Astrocyte of the hippocampus (primary cell): ENCODE measurements at regions not wholly inside any gene's neighbourhood (a gene's known extent, or its start where the extent isn't known, plus 50 kb on each side); places are given as distances from the start of the nearest gene placed in this dataset.
"Not testable (repeated sequence)": the region's sequence is repeated elsewhere in the genome, so short reads cannot be mapped to it uniquely, and the experiment has no call there.

Experiments
- DNase-seq: peaks from one replicate; pipeline ENCODE4 v3.0.0; 2011; ENCODE audit warnings: low read depth, low spot score

- DNase-seq: no peak
Measured at GRCh38 chr9:119763260-119763659, 394.0 kb upstream of the BRINP1 start.

DNA sequence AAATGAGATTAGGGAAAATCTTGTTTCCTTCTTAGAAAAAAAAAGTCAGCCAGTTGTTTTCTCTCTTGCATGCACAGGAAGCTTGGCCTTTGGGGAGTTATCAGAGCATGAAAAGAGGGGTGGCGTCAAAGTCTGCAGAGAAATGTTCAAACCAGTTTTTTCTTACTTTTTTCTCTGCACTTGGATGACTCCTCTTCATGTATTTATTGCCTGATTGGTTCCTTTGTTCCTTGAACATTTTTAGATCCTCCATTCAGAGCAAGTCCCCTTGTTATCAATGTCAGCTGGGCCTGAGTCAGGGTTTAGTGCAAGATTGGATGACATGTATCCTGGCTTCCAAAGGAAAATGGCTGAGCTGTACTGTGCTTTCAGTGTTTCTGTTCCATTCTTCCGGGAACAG, 392.6 kb upstream of the BRINP1 start:
- DNase-seq: peak; percentile 4

DNA sequence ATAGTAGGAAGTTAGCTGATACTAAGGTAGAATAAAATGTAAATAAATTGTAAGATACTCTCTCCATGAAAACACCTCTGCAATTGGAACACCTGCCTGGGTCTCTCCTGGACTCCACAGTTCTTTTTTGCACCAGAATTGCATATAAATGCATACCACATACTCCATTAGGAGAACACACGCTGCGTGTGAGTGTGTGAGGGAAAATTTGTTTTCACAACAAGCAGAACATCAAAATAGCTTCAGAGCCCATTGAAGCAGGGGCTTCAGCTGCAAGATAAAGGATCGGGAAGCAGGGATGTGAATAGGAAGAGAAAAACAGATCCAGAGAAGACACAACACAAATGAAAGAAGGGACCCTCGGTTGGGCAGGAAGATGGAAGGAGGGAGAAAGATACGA, 389.8 kb upstream of the BRINP1 start:
- DNase-seq: no peak

DNA sequence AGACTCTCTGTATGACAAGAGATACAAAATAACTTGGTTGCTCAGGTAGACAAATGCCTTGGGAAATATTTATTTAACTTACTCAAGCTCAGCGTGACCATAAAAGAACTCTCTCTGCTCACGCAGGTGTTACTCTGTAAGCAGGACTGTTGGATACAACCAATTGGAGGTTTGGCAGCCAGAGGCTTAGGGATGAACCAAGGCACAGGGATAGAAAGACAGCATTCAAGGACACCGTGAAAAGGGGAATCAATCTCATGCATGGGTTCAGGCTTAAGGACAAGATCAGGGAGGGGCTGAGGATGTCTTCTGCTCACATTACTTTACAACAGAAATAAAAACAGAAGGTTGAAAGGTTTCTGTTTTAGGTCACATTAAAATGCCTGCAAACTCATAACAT, 389.0 kb upstream of the BRINP1 start:
- DNase-seq: no peak

DNA sequence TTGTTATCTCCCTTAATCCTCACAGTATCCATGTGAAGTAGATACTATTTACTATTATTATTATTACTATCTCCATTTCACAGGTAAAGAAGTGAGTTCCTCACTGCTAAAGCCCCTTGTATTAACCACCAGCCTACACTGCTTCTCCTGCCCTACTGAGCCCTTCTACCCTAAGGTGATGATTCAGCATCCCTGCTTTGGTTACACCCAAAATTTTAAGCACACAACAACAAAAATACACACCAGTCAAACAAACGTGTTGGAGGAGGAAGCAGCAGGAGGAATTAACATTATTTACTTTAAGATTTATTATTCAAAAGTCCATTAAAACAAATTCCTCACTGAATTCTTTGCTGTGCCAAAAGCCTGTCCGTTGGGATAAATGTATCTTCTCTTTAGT, 370.2 kb upstream of the BRINP1 start:
- DNase-seq: no peak

GRCh38 chr9:119736491-119737454, 367.5 kb upstream of the BRINP1 start:
- peak; percentile 6 for DNase-seq

GRCh38 chr9:119727988-119728387, 358.8 kb upstream of the BRINP1 start:
- DNase-seq: no peak

- no peak for DNase-seq
Measured at GRCh38 chr9:119726035-119726434, 356.8 kb upstream of the BRINP1 start.

GRCh38 chr9:119722384-119722783, 353.1 kb upstream of the BRINP1 start:
- no peak for DNase-seq

DNA sequence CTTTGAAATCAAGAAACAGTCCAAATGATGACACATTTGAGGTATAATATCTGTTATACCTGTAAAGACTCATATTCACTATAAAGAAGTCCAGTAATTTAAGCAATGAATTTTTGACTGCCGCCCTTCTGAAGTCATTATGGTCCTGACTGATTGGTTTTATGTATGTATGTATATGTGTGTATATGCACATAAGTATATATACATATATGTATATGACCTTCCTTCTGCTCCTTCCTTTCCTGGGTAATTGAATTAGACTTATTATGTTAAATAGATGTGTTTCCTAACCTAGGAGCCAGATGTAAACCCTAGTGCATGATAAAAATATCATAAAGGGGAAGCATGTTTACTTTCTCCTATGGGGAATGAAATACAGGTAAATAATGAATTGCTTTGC, 343.1 kb upstream of the BRINP1 start:
- DNase-seq: no peak

- DNase-seq: no peak
Measured at GRCh38 chr9:119709431-119709830, 340.2 kb upstream of the BRINP1 start.

DNA sequence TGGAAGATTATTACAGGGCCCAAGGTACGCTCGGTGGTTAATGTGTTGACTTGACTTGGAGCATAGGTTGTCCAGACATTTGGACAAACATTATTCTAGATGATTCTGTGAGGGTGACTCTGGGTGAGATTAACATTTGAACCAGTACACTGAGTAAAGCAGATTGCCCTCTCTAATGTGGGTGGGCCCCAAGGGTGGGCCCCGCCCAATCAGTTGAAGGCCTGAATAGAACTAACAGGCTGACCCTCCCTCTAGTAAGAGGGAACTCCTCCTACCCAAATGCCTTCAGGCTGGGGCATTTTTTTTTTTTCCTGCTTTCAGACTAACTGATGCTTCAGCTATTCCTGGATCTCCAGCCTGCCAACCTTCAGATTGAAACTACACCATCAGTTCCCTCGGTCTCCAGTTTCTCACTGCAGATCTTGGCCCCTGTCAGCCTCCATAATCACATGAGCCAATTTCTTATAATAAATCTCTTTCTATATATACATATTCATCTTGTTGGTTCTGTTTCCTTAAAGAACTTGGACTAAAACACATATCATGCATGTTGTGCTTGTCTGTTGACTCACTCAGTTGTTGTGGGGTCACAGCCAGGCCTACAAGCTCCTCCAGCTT, 338.1 kb upstream of the BRINP1 start:
- DNase-seq: no peak

DNA sequence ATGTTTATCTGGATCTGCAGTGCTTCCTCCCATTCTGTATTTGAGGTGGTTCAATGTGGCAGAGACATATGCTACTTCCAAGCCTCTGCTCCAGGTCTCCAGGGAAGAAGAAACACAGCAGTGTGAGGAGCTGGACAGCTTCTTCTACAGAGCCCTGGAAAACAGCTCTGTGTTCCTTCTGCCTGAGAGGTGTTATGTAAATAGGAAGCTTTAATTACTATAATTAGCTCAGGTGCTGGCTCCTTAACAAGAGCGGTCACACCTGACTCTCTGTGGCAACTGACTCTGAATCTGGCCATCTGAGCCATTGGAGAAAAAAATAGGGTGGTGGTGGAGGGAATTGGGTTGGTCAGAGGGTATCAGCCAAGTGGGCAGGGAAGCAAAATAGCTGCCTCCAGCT, 332.4 kb upstream of the BRINP1 start:
- no peak for DNase-seq

DNA sequence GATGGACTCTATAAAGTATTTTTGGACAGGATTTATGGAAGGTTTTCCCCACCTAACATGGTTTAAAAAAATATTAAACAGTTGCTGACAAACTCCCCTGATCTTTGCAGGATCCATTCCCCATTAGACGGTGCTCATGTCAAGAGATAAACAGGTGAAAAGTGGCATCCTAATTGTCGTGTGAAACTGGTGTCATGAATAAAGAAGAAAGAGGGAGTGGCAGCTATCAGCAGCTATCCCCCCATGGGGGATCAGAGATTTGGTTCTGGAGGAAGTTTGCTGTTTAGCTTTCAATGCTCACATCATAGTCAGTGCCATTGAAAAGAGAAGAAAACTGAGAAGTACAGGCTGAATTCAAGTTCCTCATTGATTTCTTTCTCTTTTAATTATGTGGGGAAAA, 329.3 kb upstream of the BRINP1 start:
- DNase-seq: no peak

DNA sequence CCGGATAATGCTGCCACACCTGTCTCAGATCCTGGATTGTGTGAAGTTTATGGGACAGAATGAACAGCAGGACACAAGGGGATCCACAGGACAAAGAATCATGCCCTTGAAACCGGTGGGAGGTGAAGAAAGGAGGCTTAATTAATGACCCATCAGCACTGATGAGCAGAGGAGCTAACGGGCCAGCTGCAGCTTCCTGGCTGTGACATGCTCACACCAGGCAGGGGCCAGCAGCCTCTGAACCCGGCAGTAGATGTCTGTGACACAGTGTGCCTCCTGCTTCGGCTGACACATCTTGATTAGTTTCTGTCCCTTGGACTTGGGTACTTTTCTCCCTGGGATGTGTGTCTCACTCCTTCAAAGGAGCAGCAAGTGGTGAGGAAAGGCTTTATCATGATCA, 328.8 kb upstream of the BRINP1 start:
- no peak for DNase-seq

DNA sequence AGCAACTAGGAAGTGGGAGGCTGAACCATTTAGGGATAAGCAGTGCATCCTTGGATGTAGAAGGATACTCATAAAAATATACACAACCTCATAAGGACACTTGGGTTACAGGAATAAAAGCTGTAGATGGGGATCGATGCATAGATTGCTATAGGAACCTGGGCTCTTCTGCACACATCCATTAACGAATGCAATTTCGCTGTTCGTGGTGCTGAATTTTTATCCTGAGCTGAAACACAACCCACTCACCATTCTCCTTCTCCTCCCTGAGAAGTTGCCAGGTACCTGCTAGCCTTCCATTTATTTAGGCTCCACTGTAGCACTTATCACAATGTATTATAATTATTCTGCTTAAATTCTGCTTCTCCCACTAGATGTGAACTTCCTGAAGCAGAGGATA, 320.6 kb upstream of the BRINP1 start:
- peak; percentile 57 for DNase-seq

DNA sequence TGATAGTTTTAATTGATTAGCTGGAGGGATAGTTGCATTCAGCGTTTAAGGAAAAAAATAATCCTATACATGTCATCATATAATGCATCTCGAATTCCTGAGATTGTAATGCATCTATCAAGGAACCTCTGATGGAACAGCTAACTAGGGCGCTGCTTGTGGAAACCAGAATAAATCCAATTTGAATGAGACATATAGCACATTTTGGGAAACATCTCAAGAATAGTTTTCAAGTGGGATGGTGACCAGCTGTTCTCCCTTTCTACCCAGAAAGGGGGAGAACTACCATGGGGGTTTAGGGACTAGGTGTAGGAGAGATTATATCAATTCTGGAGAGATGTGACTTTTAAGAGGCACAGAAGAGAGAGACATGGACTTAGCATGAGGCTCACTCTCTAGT, 319.3 kb upstream of the BRINP1 start:
- no peak for DNase-seq

DNA sequence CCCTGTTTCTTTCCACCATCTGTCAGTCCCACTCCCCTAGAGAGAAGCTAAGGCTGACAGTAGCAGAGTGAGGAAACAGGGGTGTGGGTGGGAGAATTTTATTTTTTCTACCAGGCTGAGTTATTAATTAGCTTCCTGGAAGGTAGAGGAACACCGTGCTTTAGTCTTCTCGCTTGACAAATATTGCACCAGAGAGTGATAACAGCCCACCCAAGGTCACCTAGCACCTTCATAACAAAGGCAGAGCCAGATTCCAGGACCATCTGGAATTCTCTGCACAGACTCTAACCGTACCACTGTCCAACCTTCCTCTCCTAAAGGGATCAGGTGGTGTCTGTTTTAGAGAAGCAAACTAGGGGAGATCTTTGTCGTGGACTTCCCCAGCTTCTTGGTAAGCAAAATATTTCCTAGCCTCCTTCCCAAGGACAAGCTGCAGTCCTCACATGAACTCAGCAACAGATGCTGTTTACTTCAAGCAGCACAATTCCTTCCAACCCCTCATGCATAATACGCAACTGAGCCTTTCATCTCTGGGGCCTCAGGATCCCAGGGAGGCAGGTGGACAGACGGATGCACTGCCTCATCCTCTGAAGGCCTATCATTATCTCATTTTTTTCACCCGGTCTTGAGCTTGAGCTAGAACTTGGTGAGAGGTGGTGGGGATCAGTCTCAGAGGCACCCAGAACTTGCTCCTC, 308.7 kb upstream of the BRINP1 start:
- DNase-seq: no peak

DNA sequence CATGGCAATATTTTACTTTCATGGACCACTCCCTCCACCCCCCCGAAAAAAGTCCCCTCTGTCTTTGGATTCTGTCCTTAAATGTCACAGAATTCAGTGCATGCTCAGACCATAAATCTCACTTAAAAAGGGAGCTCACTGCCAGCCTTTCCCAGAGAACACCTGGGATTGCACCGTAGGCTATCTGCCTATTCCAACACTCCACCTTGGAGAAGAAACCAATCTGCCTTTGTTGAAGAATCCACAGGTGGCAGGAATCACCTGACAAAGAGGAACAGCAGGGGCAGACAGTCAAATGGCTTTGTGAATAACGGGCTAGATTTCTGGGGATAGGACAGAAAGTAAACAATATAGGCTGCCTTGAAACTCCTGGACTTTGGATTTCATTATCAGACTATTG, 306.7 kb upstream of the BRINP1 start:
- DNase-seq: no peak

- DNase-seq: not testable (repeated sequence)
Measured at GRCh38 chr9:119672763-119673162, 303.5 kb upstream of the BRINP1 start.

- DNase-seq: no peak
Measured at GRCh38 chr9:119667916-119668315, 298.7 kb upstream of the BRINP1 start.

DNA sequence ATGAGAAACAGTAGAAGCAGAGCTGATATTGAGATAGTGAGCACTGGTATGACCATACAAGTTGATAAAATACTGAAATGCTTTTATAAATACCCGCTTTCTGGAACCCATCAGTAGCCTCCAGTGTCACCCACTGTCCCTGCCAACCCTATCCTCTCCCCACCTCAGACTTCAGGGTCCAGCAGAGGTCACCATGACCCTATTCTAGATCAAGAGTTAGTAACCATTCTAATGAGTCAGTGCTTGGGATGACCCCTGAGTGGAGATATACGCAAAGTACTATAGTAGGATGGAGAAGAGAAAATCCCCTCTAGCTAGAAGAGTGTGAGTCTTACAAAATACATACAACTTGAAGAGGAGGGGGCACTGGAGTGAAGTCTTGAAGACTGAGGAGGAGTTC, 297.9 kb upstream of the BRINP1 start:
- DNase-seq: no peak

GRCh38 chr9:119662329-119662728, 293.1 kb upstream of the BRINP1 start:
- no peak for DNase-seq
